Testis (tissue), 2 donors: ENCODE measurements at regions not wholly inside any gene's neighbourhood (a gene's known extent, or its start where the extent isn't known, plus 50 kb on each side); places are given as distances from the start of the nearest gene placed in this dataset.

ENCODE experiments used
- POLR2A ChIP-seq: fragments of 450-650 bp; IDR thresholded peaks from one replicate; pipeline ENCODE4 v1.6.1; 2017; ENCODE audit warnings: antibody characterized with exemption, mild to moderate bottlenecking, moderate library complexity
- TF ChIP-seq, protein P1 (sequence below), 3 experiments: fragments of 450-650 bp in 2 of 3; fragments of 200-600 bp in 1 of 3; sonication (generic) in 1 of 3; IDR thresholded peaks; one replicate each; pipeline ENCODE4 v1.5.1; 2016 to 2019; ENCODE audit warnings: antibody characterized with exemption in 3 of 3, mild to moderate bottlenecking in 2 of 3, moderate library complexity in 1 of 3

DNA sequence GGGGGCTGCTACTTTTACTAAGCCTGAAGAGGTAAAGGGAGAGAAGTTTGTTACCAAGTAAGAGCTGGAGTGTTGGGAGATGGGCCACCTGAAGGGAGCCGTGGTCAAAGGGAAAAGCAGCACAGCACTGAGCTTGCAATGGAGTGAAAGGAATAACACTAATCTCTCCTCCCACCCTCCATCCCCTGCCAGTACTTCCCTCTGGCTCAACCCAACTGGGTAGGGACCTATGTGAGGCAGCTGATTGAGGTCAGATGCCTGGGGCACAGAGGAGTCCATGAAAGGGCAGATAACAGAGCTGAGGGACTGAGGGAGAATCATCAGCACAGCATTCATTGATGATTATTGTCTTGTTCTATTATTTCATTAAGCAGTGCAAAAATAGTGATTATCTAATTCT lies 212.4 kb upstream of the TBC1D5 start:
- no peak for TF ChIP-seq POLR2A
- TF ChIP-seq, protein P1, sequence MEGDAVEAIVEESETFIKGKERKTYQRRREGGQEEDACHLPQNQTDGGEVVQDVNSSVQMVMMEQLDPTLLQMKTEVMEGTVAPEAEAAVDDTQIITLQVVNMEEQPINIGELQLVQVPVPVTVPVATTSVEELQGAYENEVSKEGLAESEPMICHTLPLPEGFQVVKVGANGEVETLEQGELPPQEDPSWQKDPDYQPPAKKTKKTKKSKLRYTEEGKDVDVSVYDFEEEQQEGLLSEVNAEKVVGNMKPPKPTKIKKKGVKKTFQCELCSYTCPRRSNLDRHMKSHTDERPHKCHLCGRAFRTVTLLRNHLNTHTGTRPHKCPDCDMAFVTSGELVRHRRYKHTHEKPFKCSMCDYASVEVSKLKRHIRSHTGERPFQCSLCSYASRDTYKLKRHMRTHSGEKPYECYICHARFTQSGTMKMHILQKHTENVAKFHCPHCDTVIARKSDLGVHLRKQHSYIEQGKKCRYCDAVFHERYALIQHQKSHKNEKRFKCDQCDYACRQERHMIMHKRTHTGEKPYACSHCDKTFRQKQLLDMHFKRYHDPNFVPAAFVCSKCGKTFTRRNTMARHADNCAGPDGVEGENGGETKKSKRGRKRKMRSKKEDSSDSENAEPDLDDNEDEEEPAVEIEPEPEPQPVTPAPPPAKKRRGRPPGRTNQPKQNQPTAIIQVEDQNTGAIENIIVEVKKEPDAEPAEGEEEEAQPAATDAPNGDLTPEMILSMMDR (IDR thresholded peaks at IDR 0.05) = no peak
